Lung microvascular endothelial cell (primary cell): ENCODE measurements at regions not wholly inside any gene's neighbourhood (a gene's known extent, or its start where the extent isn't known, plus 50 kb on each side); places are given as distances from the start of the nearest gene placed in this dataset.
"Not testable (repeated sequence)": the region's sequence is repeated elsewhere in the genome, so short reads cannot be mapped to it uniquely, and the experiment has no call there.

Experiments used
- DNase-seq, 2 donors: peaks; one replicate each; pipeline versions ENCODE4 v3.0.0 to v3.0.0-alpha.2; 2010; ENCODE audit warnings: low read depth in 2 of 2

GRCh38 chr16:88200154-88200895 lies 182.4 kb upstream of the ZNF469 start:
- not testable (repeated sequence) for DNase-seq

GRCh38 chr16:88200896-88201185 lies 181.9 kb upstream of the ZNF469 start:
- no peak for DNase-seq

- DNase-seq = not testable (repeated sequence)
Measured at GRCh38 chr16:88201611-88202010, 181.1 kb upstream of the ZNF469 start.

GRCh38 chr16:88202207-88202745 lies 180.5 kb upstream of the ZNF469 start:
- no peak for DNase-seq

GRCh38 chr16:88202856-88203681 lies 179.7 kb upstream of the ZNF469 start:
- DNase-seq = not testable (repeated sequence)

GRCh38 chr16:88204131-88205110 lies 178.3 kb upstream of the ZNF469 start:
- not testable (repeated sequence) for DNase-seq

- not testable (repeated sequence) for DNase-seq
Measured at GRCh38 chr16:88205482-88205881, 177.3 kb upstream of the ZNF469 start.

- DNase-seq = not testable (repeated sequence)
Measured at GRCh38 chr16:88206006-88206405, 176.8 kb upstream of the ZNF469 start.

GRCh38 chr16:88206516-88206915 lies 176.2 kb upstream of the ZNF469 start:
- not testable (repeated sequence) for DNase-seq

- no peak for DNase-seq
Measured at GRCh38 chr16:88208112-88208511, 174.6 kb upstream of the ZNF469 start.

- not testable (repeated sequence) for DNase-seq
Measured at GRCh38 chr16:88208776-88209175, 174.0 kb upstream of the ZNF469 start.

GRCh38 chr16:88209579-88209978 lies 173.2 kb upstream of the ZNF469 start:
- DNase-seq = not testable (repeated sequence)

- DNase-seq = not testable (repeated sequence)
Measured at GRCh38 chr16:88213937-88214336, 168.8 kb upstream of the ZNF469 start.

GRCh38 chr16:88221001-88221761 lies 161.6 kb upstream of the ZNF469 start:
- not testable (repeated sequence) for DNase-seq

GRCh38 chr16:88223696-88224095 lies 159.1 kb upstream of the ZNF469 start:
- DNase-seq = not testable (repeated sequence)

GRCh38 chr16:88224131-88224898 lies 158.4 kb upstream of the ZNF469 start:
- peak in 1 of 2 donors; percentile 76 for DNase-seq

GRCh38 chr16:88225640-88226230 lies 157.0 kb upstream of the ZNF469 start:
- DNase-seq = not testable (repeated sequence)

- DNase-seq = not testable (repeated sequence)
Measured at GRCh38 chr16:88226302-88226701, 156.5 kb upstream of the ZNF469 start.

GRCh38 chr16:88227026-88227721 lies 155.6 kb upstream of the ZNF469 start:
- DNase-seq = not testable (repeated sequence)
